ENCODE measurements at regions not wholly inside any gene's neighbourhood (a gene's known extent, or its start where the extent isn't known, plus 50 kb on each side); places are given as distances from the start of the nearest gene placed in this dataset.

GRCh38 chr9:16025627-16026026 is 472.8 kb downstream of the CCDC171 start:
- no peak overlapping the region for H3K4me3 ChIP-seq (ENCODE audit: low read depth, low read length)

DNA sequence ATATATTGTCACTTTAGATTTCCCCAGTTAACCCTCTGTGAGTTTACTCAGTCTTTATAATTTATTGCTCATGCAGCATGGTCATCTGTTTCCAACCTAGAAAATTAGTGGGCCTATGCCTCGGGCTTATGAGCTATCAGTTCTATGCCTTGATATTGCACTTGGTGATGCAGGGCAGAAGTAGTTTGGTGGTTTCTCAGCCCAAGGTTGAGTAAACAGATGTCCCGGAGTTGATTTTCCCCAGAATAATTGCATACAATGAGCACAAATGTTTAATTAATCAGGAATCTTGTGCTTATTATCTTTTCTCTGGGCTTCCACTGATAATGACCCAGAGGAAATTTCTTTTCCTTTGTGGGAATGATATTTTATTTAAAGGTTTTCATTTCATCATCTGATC is 474.0 kb downstream of the CCDC171 start:
- TF ChIP-seq CTCF (IDR thresholded peaks at IDR 0.05; ENCODE audit: borderline replicate concordance, insufficient read depth, low read depth, low read length) = no peak
- no peak overlapping the region for H3K4me3 ChIP-seq (ENCODE audit: low read depth, low read length)

More at GRCh38 chr9:16025627-16026026, 472.8 kb downstream of the CCDC171 start:
- no peak for TF ChIP-seq CTCF (IDR thresholded peaks at IDR 0.05; ENCODE audit: borderline replicate concordance, insufficient read depth, low read depth, low read length)

- TF ChIP-seq CTCF (IDR thresholded peaks at IDR 0.05; ENCODE audit: borderline replicate concordance, insufficient read depth, low read depth, low read length) = no peak
- H3K4me3 ChIP-seq (ENCODE audit: low read depth, low read length) = no peak overlapping the region
Observed at GRCh38 chr9:16028548-16028947, 475.7 kb downstream of the CCDC171 start.

DNA sequence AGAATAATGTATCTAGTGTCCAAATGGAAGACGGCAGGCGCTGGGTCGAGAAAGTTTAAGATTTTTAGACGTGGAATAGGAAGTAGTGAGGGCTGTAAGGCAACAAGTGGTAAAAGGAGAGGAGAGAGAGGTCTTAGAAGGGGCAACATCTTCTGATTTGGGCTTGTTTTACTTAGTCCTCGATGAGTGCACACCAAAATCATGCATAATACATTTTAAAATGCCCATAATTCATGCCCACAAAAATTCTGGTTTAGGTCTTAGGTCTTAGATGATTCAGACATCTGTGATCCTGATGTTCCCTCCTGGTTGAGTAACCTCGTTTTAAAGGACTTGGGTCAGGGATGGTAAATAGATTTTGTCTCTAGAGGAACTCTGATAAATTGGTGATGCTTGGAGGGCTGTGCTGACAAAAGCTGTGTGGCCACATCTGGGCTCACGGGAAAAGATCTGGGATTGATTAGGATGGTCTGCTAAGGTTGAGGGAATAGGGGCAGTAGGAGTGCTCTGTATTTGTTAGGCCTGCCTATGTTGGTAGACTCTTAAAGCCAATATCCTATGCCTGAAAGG is 476.3 kb downstream of the CCDC171 start:
- no peak overlapping the region for H3K4me3 ChIP-seq (ENCODE audit: low read depth, low read length)
- TF ChIP-seq CTCF (IDR thresholded peaks at IDR 0.05; ENCODE audit: borderline replicate concordance, insufficient read depth, low read depth, low read length) = no peak

GRCh38 chr9:16029796-16030363 is 477.0 kb downstream of the CCDC171 start:
- no peak for TF ChIP-seq CTCF (IDR thresholded peaks at IDR 0.05; ENCODE audit: borderline replicate concordance, insufficient read depth, low read depth, low read length)
- H3K4me3 ChIP-seq (ENCODE audit: low read depth, low read length) = no peak overlapping the region

- TF ChIP-seq CTCF (IDR thresholded peaks at IDR 0.05; ENCODE audit: borderline replicate concordance, insufficient read depth, low read depth, low read length) = no peak
Observed at GRCh38 chr9:16030528-16031185, 477.8 kb downstream of the CCDC171 start.

DNA sequence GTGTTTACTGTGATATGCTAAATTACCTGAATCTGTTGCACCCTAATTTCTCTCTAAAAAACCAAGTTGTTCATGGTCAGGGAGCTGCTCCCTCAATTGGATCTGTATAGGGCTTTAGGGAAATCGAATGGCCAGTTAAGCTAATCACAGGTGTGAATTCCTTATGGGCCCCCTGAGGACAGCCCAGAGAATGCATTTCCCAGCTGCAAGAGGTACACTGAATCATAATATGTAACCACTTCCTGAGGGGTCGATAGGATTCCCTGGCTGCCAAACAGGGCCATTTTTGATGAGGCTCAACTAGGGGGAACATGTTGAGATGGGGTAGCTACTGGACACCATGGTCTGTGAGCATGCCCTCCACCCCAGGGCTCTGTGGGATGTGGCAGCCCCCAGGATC is 478.6 kb downstream of the CCDC171 start:
- no peak overlapping the region for H3K4me3 ChIP-seq (ENCODE audit: low read depth, low read length)
- TF ChIP-seq CTCF (IDR thresholded peaks at IDR 0.05; ENCODE audit: borderline replicate concordance, insufficient read depth, low read depth, low read length) = no peak

More at GRCh38 chr9:16030528-16031185, 477.8 kb downstream of the CCDC171 start:
- no peak overlapping the region for H3K4me3 ChIP-seq (ENCODE audit: low read depth, low read length)

Measured in GM12875 (cell line).